ENCODE measurements at regions not wholly inside any gene's neighbourhood (a gene's known extent, or its start where the extent isn't known, plus 50 kb on each side); places are given as distances from the start of the nearest gene placed in this dataset.
"Not testable (repeated sequence)": the region's sequence is repeated elsewhere in the genome, so short reads cannot be mapped to it uniquely, and the experiment has no call there.

DNA sequence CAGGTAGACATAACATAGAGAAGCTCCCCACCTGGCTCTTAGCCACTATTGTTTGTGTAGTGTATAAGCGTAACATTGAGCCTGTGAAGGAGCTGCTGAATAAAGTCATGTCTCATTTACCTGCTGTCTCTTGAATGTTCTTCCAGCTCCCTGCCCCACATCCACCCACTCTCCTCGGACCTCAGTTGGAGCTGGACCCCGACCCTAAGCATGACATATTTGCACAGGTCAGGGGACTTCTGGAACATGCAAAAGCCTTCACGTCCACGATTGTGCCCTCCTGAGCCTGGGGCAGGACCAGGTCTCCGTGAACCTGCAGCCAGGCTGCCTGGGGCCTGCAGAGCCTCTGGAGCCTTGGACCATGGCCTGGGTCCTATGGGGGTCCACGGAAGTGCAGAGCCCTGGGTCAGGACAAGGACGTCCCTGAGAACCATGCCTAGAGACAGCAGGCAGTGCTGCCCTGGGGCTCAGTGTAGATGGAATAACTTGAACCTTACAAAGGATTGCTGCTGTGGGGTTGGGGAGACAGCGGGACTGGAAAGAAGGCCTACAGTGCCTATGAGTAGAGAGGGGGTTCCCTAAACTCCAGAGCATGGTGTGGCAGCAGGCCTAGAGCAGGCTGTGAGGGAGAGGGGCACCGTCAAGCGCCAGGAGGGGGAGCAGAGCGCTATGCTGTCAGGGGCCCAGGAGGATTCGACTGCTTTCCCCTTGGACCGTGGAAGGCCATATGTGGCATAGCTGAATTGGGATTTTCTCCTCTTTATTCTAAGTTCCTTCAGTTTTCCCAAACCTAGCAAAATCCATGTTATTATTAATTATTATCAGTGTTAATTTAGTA is 99.9 kb upstream of the ZNF236 start:
- no peak for DNase-seq (ENCODE audit: low read depth)
- no peak overlapping the region for H3K4me3 ChIP-seq (ENCODE audit: low read depth, low read length)

DNA sequence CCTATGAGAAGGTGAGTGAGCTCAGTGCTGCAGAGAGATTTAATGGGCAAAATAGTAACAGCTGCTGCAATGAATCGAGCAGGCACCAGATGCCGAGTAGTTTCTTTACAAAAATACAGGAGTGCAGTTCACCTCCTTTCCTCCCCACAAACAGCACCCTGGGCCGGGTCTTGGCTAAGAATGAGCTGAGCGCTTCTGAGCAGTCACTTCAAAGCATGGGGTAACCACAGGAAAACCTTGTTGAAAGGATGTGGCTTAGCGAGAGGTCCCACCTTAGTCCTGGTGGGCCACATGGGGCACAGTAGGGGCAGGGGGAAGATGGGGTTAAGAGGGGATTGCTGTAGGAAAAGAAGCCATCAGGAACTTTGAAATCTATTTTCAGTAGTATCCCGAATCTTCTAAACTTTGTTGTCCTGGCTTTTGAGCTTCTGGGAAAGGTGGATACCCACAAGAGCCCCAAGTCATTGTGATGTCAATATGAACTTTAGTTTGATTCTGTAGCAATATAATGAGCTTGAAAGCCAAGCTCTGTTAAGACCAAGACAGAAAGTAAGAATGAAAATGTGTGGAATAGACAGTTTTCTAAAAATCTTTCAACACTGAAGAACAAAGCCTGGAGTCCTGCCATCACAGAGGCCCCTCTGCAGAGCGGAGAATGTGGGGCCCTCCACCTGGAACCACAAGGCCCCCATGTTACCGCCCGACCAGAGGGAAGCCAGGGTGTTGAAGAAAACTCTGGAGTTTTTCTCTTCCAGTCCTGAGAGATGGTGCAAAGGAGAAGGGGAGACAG is 101.0 kb upstream of the ZNF236 start:
- DNase-seq (ENCODE audit: low read depth) = no peak

DNA sequence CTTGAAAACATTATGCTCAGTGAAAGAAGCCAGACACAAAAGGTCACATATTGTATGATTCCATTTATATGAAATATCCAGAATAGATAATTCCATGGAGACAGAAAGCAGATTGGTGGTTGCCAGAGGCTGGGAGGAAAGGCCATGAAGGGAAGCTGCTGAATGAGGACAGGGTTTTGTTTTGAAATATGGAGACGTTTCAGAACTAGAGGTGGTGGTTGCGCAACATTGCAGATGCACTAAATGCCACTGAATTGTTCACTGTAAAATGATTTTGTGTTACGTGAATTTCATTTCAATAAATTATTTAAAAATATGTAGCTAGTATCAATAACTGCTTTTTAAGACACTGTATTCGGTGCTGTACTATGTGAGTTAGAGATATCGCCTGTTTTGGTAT is 101.7 kb upstream of the ZNF236 start:
- no peak for DNase-seq (ENCODE audit: low read depth)
- H3K4me3 ChIP-seq (ENCODE audit: low read depth, low read length) = no peak overlapping the region

More for the DNA sequence above, 101.0 kb upstream of the ZNF236 start:
- H3K4me3 ChIP-seq (ENCODE audit: low read depth, low read length) = no peak overlapping the region

DNA sequence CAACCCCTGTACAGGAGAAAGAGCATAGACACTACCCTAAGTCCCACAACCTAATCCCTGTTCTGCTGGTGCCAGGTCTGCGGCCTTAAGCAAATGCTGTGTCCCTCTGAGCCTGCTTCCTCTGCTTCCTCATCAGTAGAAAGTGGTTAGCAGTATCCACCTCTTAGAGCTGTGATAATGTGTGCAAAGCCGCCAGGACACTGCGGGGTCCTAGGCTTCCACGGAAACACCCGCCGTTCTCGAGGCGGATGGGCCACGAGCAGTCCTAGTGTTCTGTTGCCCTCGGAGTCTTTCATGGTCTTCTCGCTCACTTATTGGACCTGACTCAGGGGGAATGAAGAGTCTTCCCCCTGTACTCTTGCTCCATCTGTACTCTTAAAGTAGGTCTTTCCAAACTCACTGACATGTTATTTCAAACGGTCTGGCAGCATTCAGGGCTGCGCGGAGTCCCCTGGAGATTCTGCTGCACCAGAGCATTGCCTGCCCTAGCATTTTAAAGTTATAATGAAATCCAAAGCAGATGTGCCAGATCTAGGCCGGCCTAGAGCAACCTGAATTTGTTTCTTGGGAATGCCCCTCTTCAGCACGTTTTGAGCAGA is 107.2 kb upstream of the ZNF236 start:
- no peak for DNase-seq (ENCODE audit: low read depth)
- no peak overlapping the region for H3K4me3 ChIP-seq (ENCODE audit: low read depth, low read length)

DNA sequence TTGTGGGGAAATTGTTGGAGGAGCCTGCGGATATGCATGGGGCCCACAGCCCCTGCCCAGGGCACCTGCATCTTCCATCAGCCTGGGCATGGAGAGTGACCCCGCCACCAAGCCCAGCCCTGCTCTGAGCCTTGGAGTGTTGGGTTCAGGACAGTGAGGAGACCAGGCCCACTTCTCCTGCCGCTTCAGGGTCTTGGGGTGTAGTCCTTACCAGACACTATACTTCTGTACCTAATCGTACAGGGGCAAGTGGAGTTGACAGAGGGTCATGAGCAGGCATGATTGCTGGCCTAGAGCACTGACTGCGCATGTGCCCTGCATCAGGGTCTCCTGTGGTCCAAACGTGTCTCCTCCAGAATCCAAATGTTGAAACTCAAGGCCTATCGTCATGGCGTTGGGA is 108.9 kb upstream of the ZNF236 start:
- no peak for DNase-seq (ENCODE audit: low read depth)
- no peak overlapping the region for H3K4me3 ChIP-seq (ENCODE audit: low read depth, low read length)

DNA sequence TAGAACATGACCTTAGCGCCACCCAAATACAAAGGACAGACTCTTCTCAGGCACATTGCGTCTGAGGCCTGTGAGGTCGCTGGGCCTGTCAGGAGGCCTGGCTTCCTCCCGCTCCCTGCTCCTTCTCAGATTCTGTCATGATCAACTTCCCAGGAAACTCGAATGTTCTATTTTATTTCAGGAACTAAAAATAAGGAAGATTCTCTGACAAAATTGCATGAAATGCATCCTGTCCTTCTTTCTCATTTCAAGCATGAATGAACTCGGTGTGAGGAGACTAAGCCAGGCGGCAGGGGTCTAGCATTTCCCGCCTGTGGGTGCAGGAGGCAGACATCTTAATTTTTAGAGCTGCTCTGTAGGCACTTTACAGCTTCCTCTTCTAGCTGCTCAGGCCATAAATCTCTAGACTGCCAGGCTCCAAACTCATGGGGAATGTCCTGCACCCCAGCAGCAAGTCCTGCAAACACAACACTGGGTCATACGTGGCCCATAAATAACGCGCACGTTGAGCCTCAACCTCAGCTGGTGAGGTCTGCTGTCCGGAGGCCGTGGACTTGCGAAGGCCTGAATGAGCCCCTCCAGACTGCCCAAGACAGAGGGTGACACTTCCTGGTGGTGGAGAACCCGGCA is 109.7 kb upstream of the ZNF236 start:
- no peak overlapping the region for H3K4me3 ChIP-seq (ENCODE audit: low read depth, low read length)
- DNase-seq (ENCODE audit: low read depth) = no peak

DNA sequence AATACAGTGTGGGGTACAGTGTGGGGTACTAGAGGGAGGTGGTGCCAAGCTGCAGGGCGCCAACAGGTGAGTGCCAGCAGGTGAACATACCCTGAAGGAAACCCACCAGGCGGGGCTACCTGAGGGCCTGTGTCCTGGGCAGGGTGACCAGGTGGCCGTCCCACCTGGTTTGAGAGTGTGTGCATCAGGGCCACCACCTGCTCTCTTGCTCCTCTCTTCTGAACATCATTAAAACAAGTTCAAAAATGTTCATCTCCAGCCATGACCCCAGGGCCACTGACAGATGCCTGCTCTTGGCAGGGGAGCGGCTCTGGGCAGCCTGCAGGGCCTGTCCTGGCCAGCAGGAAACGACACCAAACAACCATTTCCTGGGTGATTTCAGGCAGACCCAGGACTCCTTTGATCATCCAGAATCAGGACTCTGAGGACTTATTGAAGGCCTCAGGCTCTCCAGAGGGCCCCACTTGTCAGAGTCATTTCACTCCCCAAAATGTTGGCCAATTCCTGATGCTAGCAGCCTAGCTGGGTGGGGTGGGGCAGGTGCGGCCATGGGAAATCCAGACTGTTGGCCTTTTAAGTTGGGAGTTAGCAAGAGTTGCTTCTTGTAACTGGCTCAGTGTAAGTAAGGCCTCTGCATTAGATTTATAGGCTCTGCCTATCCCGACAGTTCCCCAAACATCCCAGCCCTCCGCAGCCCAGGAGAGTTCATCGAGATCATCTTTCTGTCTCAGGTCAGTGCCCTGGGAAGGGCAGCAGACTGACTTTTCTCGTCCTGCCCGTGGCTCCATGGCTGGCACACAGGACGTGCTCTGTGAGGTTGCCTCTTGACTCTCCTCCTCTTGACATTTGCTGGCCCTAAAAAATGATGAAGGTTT is 111.5 kb upstream of the ZNF236 start:
- DNase-seq (ENCODE audit: low read depth) = no peak
- H3K4me3 ChIP-seq (ENCODE audit: low read depth, low read length) = no peak overlapping the region

DNA sequence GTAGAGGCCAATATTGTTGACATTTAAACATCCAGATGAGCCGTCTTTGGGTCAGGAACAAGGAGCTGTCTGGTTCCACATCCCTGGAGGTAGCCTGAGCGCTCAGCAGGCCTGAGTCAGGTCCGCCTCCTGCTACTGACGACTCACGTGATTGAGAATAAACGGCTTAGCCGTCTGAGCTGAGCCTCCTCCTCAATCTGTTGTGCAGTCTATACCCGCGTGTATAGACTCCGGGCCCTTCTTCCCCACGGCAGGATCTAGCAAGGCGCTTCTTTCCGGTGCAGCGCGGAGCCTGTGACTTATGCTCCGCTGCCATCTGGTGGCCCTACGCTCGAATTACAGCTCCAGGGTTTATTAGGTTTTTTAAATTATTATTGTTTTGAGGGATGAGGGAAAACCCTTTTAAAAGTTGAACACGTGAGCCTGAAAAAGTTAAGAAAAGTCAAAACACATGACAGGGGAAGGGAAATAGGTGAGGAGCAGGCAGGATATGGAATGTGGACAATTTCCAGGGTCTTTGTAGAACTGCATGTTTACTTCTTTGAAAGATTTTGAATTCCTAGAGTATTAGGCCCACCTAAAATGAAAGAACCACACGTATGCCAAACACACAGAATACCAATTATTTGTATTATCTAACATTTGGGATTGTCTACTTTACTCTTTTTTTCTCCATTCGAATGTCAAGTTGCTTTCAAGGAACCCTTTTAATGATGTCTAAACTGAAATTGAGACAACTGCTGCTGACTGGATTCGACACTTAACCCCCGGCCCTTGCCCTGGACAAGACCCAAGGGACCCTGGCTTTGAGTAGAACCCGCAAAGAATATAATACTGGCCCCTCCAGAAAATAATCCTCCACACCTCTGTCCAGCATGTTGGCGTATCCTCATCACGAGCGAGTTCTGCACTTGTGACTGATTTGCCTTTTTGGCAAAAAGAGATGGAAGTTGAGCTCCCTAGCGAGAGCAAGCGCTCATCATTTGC is 112.4 kb upstream of the ZNF236 start:
- no peak for DNase-seq (ENCODE audit: low read depth)
- H3K4me3 ChIP-seq (ENCODE audit: low read depth, low read length) = no peak overlapping the region

DNA sequence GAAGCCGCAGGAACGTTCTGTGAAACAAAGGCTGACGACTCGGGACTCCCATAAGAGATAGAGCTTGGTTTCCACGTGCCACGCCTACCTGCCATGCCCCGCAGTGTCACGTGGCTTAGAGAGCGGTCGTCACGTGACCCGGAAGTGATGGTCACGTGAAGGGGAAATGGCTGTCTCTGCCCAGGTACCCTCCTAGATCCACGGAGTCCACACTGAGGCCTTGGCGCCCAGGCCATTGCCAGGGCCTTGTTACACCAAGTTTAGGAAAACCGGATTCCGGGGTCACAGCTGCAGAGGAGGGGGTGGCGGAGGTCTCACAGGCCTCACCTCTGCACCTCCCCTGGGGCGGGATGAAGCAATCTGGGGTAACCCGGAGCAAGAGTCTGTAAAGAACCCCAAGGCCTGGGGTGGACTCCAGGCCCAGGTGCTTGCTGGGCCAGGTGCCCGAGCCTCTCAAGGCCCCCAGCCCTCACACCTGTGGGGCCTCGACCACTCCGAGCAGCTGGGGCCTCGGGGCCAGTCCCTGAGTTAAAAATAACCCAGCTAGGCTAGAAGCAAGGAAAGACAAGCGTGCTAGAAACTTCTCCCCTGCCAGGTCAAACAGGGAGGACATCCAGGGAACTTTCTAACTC is 113.5 kb upstream of the ZNF236 start:
- no peak for DNase-seq (ENCODE audit: low read depth)
- H3K4me3 ChIP-seq (ENCODE audit: low read depth, low read length) = no peak overlapping the region

DNA sequence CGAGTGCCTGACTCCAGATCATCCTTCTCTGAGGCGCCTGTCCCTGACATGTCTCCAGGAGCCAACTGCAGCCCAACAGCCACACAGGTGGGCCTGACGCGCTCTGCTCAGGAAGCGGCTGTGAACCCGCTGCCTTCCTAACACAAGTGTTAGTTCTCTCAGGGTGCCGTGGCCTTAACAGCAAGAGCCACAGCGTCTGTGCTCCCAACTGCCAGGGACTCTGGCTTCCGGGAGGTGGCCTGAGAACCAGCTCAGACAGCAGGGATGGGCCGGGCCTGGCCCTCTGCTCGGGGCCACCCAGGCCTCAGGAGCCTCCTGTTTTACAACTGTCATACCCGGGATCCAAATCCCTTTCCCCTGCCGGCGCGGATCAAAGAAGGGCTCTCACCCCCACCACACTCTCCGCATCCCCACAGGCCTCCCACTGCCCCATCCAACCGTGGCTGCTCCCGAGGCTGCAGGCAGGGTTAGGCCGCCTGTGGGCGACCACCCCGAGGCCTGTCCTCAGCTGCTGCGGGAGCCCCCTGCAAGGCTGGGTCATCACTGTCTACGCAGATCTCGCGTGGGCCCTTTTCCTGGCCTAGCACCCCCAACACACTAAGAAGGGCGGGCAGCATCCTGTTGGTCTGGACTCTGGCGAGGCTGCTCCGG is 114.2 kb upstream of the ZNF236 start:
- no peak overlapping the region for H3K4me3 ChIP-seq (ENCODE audit: low read depth, low read length)
- no peak for DNase-seq (ENCODE audit: low read depth)

DNA sequence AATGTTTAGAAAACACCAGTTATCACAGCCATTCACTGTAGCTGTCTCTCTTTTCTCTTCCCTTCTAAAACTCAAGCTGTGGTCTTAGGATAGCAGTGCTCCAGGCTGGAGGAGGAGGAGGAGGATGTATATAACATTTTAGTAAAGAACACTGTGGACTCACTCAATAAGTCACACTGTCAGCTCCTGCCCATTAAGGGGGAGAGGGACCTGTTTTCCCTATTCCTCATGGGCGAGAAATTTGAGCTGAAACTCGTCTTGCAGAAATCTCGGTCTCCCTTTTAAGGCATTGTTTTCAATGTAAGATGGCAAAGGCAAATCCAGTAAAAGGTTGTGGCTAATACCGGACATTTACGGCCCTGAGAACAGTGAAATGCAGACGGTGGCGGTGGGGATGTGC is 114.8 kb upstream of the ZNF236 start:
- DNase-seq (ENCODE audit: low read depth) = no peak
- no peak overlapping the region for H3K4me3 ChIP-seq (ENCODE audit: low read depth, low read length)

DNA sequence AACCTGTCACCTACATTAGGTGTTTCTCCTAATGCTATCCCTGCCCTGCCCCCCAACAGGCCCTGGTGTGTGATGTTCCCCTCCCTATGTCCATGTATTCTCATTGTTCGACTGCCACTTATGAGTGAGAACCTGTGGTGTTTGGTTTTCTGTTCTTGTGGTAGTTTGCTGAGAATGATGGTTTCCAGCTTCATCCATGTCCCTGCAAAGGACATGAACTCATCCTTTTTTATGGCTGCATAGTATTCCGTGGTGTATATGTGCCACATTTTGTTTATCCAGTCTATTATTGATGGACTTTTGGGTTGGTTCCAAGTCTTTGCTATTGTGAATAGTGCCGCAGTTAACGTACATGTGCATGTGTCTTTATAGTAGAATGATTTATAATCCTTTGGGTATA is 117.8 kb upstream of the ZNF236 start:
- H3K4me3 ChIP-seq (ENCODE audit: low read depth, low read length); DNase-seq (ENCODE audit: low read depth): not testable (repeated sequence)

DNA sequence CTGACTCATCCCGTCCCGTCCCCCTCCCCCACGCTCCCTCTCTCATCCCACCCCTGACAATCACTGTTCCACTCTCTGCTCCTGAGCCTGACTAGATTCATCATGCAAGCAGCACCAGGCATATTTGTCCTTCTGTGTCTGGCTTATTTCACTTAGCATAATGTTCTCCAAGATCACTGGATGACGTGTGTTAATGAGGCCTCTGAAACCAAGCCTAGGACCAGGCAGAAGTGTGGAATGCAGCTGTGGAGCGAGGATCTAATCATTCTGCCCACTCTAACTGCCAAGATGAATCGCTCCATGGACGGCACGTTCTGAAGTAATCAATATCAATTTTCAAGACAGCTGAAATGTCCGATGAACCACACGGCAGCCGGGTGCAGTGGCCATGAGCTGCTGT is 122.4 kb upstream of the ZNF236 start:
- no peak for DNase-seq (ENCODE audit: low read depth)
- no peak overlapping the region for H3K4me3 ChIP-seq (ENCODE audit: low read depth, low read length)

DNA sequence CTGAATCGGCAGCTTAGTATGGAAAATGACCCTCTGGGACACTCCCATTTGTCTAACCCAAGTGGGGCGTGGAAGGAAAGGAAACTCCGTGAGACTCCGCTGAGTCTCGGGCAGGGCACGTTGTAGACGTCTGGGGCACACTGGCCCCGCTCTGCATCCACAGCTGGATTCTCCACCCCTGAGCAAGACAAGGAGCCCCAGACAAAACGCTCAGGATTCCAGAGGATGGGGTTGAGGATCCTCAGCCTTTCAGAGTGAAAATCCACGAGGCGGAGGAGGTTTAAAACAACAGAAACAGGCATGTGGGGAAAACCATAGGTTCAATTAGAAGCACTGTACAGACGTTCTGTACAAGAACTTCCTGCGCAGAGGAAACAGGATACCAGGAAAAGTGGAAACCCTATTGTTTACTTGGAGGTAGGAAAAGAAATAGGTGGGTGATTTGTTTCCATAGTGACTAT is 124.9 kb upstream of the ZNF236 start:
- H3K4me3 ChIP-seq (ENCODE audit: low read depth, low read length) = peak overlapping the region; percentile 31
- no peak for DNase-seq (ENCODE audit: low read depth)

DNA sequence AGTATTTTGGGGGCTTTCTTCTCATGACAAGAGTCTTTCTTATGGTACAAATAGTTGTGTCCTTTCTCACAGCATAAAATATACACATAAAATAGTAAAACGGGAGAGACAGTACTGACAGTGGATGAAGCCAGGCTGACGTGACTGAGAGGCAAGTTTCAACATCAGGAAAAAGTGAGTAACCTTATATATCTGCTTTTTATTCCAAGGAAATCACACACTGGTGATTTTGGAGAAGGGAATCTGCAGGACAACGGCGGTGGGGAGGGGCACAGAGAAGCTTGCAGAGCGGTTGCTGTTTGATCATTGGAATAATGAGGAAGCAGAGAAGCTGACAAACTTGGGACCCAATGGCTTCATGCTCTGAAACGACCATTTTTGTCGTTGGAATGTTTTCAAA is 130.6 kb upstream of the ZNF236 start:
- DNase-seq (ENCODE audit: low read depth) = no peak

DNA sequence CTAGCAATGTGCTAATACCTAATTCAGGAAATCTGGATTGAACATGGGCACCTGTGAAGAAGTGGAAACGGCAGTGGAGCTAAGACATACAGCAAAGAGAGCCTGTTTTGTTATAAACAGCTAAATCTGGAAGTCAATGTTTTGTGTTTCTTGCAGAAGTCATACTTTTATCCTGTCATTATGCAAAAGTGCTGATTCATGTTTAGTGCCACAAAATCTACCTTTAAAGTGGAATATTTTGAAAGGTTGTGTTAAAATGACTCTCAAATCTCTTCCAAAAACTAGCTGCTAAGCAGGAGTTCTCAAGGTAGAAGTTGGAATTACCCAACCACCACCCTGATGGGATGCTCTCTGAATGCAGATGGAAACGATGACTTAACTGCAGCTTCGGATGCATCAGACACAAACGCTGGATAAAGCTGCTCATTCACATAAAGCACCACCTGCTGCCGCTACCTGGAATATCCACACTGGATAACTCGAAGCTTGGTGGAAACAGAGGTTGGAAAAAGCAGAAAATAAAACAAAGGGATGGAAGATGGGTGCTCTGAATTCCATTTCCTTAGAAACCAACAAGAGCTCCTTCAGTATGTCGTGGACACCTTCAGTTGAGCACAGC is 132.6 kb upstream of the ZNF236 start:
- no peak for DNase-seq (ENCODE audit: low read depth)
- H3K4me3 ChIP-seq (ENCODE audit: low read depth, low read length) = no peak overlapping the region

More for the DNA sequence above, 130.6 kb upstream of the ZNF236 start:
- no peak overlapping the region for H3K4me3 ChIP-seq (ENCODE audit: low read depth, low read length)
